Transverse colon (tissue), 4 donors: ENCODE measurements at regions not wholly inside any gene's neighbourhood (a gene's known extent, or its start where the extent isn't known, plus 50 kb on each side); places are given as distances from the start of the nearest gene placed in this dataset.

Experiments
- DNase-seq: peaks from one replicate; pipeline ENCODE4 v3.0.0-alpha.2; 2019
- H3K27ac ChIP-seq, 4 donors: fragments of 200-600 bp; sonication (generic); 2 replicates each; pipeline ENCODE4 v1.5.1; 2016 to 2018; ENCODE audit warnings: inconsistent platforms in 4 of 4
- H3K27me3 ChIP-seq: fragments of 200-600 bp; sonication (generic); 2 replicates; pipeline ENCODE4 v1.5.1; 2017; ENCODE audit warnings: inconsistent platforms
- H3K36me3 ChIP-seq, 4 donors: fragments of 200-600 bp; sonication (generic); 2 replicates each; pipeline ENCODE4 v1.5.1; 2017 to 2019; ENCODE audit warnings: inconsistent platforms in 4 of 4
- H3K4me1 ChIP-seq, 4 donors: fragments of 200-600 bp; sonication (generic); 2 replicates each; pipeline ENCODE4 v1.5.1; 2017 to 2020; ENCODE audit warnings: inconsistent platforms in 4 of 4
- H3K4me3 ChIP-seq, 4 donors: fragments of 200-600 bp; sonication (generic); 1 replicate in 1 of 4; 2 replicates in 3 of 4; pipeline versions ENCODE4 v1.5.1 to v1.6.1; 2017 to 2019; ENCODE audit warnings: inconsistent platforms in 4 of 4
- H3K9me3 ChIP-seq, 2 donors: fragments of 200-600 bp; sonication (generic); 2 replicates each; pipeline ENCODE4 v1.5.1; 2017 to 2019; ENCODE audit warnings: inconsistent platforms in 2 of 2
- EP300 ChIP-seq: sonication (generic); formaldehyde crosslinking; IDR thresholded peaks from one replicate; pipeline ENCODE4 v1.6.1; 2017; ENCODE audit warnings: antibody characterized with exemption, low read depth
- POLR2A ChIP-seq: fragments of 450-650 bp; IDR thresholded peaks from one replicate; pipeline ENCODE4 v1.6.1; 2016; ENCODE audit warnings: antibody characterized with exemption, mild to moderate bottlenecking, moderate library complexity
- POLR2AphosphoS5 ChIP-seq, 3 donors: sonication (generic); formaldehyde crosslinking; IDR thresholded peaks; one replicate each; pipeline ENCODE4 v1.6.1; 2016; ENCODE audit warnings: antibody characterized with exemption in 3 of 3
- WGBS, 2 donors: methylation state at CpG; one replicate each; pipeline ENCODE4 v1.1.5; 2018; ENCODE audit warnings: low coverage in 1 of 2; 5-methylcytosine and 5-hydroxymethylcytosine counted together
- in situ Hi-C, 4 donors: fragments of 200-750 bp; cut with MboI; loops; one replicate each; pipeline versions ENCODE4 v1.15.0 to v1.15.1; 2017; ENCODE audit warnings: low sequenced_read_pairs in 3 of 4, low pct_ligation_motif_present in 1 of 4, low pct_unique_long_range_greater_than_20kb in 1 of 4
- intact Hi-C: fragments of 100-400 bp; cut with DNase I; formaldehyde crosslinking; loops from one replicate; pipeline ENCODE4 v1.15.1; 2023; ENCODE audit warnings: low total_unique reads
- TF ChIP-seq, protein P1 (sequence below), 5 experiments: fragments of 200-600 bp in 3 of 5; fragments of 450-650 bp in 2 of 5; sonication (generic) in 3 of 5; IDR thresholded peaks; 1 replicate in 2 of 5; 2 replicates in 3 of 5; pipeline ENCODE4 v1.5.1; 2016 to 2017; ENCODE audit warnings: antibody characterized with exemption in 5 of 5, inconsistent platforms in 3 of 5, mild to moderate bottlenecking in 2 of 5, moderate library complexity in 1 of 5

GRCh38 chr4:175405961-175406360 is 406.1 kb downstream of the GPM6A start:
- H3K9me3 ChIP-seq, result no peaks in the 10 kb centered on the region
- no peak overlapping the region for H3K4me3 ChIP-seq
- WGBS, 2 donors, result 29 to 40% methylated on average over 2 of the region's 2 CpGs
- no peak overlapping the region for H3K27ac ChIP-seq
- H3K27me3 ChIP-seq, result no peaks in the 10 kb centered on the region
- DNase-seq, result no peak
- TF ChIP-seq POLR2AphosphoS5 (IDR thresholded peaks at IDR 0.05) (no peak), EP300 (no peak), POLR2A (no peak)
- TF ChIP-seq, protein P1, sequence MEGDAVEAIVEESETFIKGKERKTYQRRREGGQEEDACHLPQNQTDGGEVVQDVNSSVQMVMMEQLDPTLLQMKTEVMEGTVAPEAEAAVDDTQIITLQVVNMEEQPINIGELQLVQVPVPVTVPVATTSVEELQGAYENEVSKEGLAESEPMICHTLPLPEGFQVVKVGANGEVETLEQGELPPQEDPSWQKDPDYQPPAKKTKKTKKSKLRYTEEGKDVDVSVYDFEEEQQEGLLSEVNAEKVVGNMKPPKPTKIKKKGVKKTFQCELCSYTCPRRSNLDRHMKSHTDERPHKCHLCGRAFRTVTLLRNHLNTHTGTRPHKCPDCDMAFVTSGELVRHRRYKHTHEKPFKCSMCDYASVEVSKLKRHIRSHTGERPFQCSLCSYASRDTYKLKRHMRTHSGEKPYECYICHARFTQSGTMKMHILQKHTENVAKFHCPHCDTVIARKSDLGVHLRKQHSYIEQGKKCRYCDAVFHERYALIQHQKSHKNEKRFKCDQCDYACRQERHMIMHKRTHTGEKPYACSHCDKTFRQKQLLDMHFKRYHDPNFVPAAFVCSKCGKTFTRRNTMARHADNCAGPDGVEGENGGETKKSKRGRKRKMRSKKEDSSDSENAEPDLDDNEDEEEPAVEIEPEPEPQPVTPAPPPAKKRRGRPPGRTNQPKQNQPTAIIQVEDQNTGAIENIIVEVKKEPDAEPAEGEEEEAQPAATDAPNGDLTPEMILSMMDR (IDR thresholded peaks at IDR 0.05), result no peak
- no peaks in the 10 kb centered on the region for H3K36me3 ChIP-seq
- in situ Hi-C loops (no loop called here), intact Hi-C loops (no loop called here)
- H3K4me1 ChIP-seq, result no peaks in the 10 kb centered on the region

DNA sequence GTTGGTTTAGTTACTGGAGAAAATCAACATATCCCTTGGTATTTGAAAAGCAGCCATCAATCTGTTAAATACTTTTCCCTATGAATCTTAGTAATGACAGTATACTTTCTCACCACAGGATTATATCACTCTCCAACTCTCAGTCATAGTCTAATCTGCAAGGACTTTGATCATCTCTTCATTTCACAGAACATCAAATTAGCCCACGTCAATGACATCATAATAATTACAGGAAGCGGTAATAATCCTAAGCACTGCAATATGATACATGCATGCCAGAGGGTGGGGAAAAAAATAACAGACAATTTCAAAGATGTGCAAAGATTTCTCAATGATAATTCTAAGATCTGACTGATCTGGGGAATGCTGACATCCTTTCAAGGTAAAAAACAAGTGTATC is 404.1 kb downstream of the GPM6A start:
- H3K9me3 ChIP-seq, result no peaks in the 10 kb centered on the region
- WGBS, 2 donors, result 77 to 85% methylated on average over 2 of the region's 2 CpGs
- no peaks in the 10 kb centered on the region for H3K36me3 ChIP-seq
- no peaks in the 10 kb centered on the region for H3K4me1 ChIP-seq
- intact Hi-C loops (no loop called here), in situ Hi-C loops (no loop called here)
- H3K27me3 ChIP-seq, result no peaks in the 10 kb centered on the region
- no peak for TF ChIP-seq POLR2A
- no peak for TF ChIP-seq EP300
- TF ChIP-seq, protein P1 (IDR thresholded peaks at IDR 0.05), result no peak
- TF ChIP-seq POLR2AphosphoS5 (IDR thresholded peaks at IDR 0.05), result no peak
- no peak for DNase-seq
- H3K4me3 ChIP-seq, result no peak overlapping the region
- H3K27ac ChIP-seq, result no peak overlapping the region

- TF ChIP-seq EP300, result no peak
- no peak for TF ChIP-seq POLR2AphosphoS5 (IDR thresholded peaks at IDR 0.05)
- TF ChIP-seq POLR2A, result no peak
- TF ChIP-seq, protein P1 (IDR thresholded peaks at IDR 0.05), result no peak
- Histone ChIP-seq H3K36me3 (no peaks in the 10 kb centered on the region), H3K27ac (no peak overlapping the region), H3K4me1 (no peaks in the 10 kb centered on the region), H3K4me3 (no peak overlapping the region), H3K9me3 (peaks cover 1 to 14% of the 10 kb centered on the region in 2 donors), H3K27me3 (no peaks in the 10 kb centered on the region)
- intact Hi-C loops (no loop called here), in situ Hi-C loops (no loop called here)
- DNase-seq, result no peak
Measured at GRCh38 chr4:175411251-175411650, 400.8 kb downstream of the GPM6A start.

DNA sequence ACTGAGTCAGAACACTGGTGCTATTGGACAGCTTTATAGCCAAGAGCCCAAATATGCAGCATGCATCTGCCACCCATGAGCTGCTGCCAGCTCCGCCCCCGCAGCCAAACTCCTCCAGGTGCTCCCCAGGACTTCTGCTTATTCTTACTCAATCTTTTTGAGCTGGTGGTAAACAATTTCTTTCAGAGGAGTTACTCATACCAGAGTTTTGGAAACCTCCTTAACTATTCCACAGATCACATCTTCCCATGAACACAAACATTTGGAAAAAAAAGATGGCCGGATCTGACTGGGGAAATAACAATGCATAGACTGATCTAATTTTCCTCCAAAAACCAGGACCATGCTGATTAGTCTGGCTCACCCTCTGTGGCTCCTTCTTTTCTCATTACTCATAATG is 399.9 kb downstream of the GPM6A start:
- intact Hi-C loops (no loop called here), in situ Hi-C loops (no loop called here)
- Histone ChIP-seq H3K27ac (no peak overlapping the region), H3K4me1 (no peaks in the 10 kb centered on the region), H3K27me3 (no peaks in the 10 kb centered on the region), H3K9me3 (peaks cover 7 to 14% of the 10 kb centered on the region in 2 donors), H3K36me3 (no peaks in the 10 kb centered on the region), H3K4me3 (no peak overlapping the region)
- DNase-seq, result no peak
- TF ChIP-seq, protein P1 (IDR thresholded peaks at IDR 0.05), result no peak
- no peak for TF ChIP-seq POLR2A
- TF ChIP-seq POLR2AphosphoS5 (IDR thresholded peaks at IDR 0.05), result no peak
- no peak for TF ChIP-seq EP300
- WGBS, 2 donors, result 28 to 32% methylated on average over 3 of the region's 3 CpGs
